ENCODE measurements at regions not wholly inside any gene's neighbourhood (a gene's known extent, or its start where the extent isn't known, plus 50 kb on each side); places are given as distances from the start of the nearest gene placed in this dataset.

DNA sequence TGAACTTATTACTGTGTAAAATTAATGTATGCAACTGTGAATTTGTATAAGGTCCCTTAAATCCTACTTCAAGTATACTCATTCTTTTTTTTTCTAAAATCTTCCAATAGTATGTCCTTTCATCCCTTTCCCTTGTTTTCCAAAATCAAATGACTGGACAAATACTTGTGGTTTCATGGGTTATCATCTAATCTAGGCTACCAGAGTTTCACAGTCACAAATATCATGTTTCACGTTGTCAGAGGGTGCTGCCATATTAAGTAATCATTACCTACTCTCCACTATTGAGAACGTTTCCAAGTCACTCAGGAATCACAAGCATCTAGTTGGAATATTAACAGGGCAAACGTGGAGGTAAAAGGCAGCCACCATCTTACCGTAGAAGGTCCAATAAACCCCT is 1235.0 kb upstream of the TENM3 start:
- TF ChIP-seq, protein P1, sequence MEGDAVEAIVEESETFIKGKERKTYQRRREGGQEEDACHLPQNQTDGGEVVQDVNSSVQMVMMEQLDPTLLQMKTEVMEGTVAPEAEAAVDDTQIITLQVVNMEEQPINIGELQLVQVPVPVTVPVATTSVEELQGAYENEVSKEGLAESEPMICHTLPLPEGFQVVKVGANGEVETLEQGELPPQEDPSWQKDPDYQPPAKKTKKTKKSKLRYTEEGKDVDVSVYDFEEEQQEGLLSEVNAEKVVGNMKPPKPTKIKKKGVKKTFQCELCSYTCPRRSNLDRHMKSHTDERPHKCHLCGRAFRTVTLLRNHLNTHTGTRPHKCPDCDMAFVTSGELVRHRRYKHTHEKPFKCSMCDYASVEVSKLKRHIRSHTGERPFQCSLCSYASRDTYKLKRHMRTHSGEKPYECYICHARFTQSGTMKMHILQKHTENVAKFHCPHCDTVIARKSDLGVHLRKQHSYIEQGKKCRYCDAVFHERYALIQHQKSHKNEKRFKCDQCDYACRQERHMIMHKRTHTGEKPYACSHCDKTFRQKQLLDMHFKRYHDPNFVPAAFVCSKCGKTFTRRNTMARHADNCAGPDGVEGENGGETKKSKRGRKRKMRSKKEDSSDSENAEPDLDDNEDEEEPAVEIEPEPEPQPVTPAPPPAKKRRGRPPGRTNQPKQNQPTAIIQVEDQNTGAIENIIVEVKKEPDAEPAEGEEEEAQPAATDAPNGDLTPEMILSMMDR (IDR thresholded peaks at IDR 0.05; ENCODE audit: borderline replicate concordance, extremely low read depth, low read length, poor library complexity, severe bottlenecking) = no peak
- no peak for TF ChIP-seq EZH2 (IDR thresholded peaks at IDR 0.05; ENCODE audit: borderline replicate concordance, low read depth, low read length, severe bottlenecking)
